K562 (cell line): ENCODE measurements at regions not wholly inside any gene's neighbourhood (a gene's known extent, or its start where the extent isn't known, plus 50 kb on each side); places are given as distances from the start of the nearest gene placed in this dataset.

ENCODE experiments used
- ATAC-seq: fragments of 200-7000 bp; cut with Tn5 transposase; 3 replicates; pipeline ENCODE4 v1.9.1; 2020; ENCODE audit warnings: moderate library complexity
- BruUV-seq: library from RNA; stranded (reverse); fragments of 400-500 nt; replicated peaks from 2 replicates; lab custom pipeline; 2021; lab: Mats Ljungman, UMichigan
- CTCF ChIA-PET: fragments of 300-600 bp; formaldehyde crosslinking; extraction: SDS; loops from one replicate; lab custom pipeline; 2021; ENCODE audit warnings: low intra/inter-chr PET ratio; lab: Yijun Ruan, JAX
- POLR2A ChIA-PET: fragments of 300-600, 350-650 bp; sonication (Branson Sonifier 250); formaldehyde crosslinking; extraction: SDS; loops from one replicate; lab custom pipeline; 2021; ENCODE audit warnings: antibody characterized with exemption, inconsistent platforms; lab: Yijun Ruan, JAX
- DNase-seq, 4 experiments: peaks; one replicate each; pipeline versions ENCODE4 v3.0.0 to v3.0.0-alpha.2; 2011 to 2018; ENCODE audit warnings: low spot score in 3 of 4, mixed read lengths in 3 of 4; ENCODE audit errors: extremely low read depth in 1 of 4
- FAIRE-seq: peaks from 2 replicates; lab custom pipeline; 2011; peaks lifted over from hg19 to GRCh38; lab: Jason Lieb, UNC
- H2AFZ ChIP-seq: 2 replicates; pipeline ENCODE4 v1.6.0; 2011; ENCODE audit warnings: low read depth, low read length, control low read depth, inconsistent platforms
- H3K27ac ChIP-seq: fragments of 200-600 bp; 3 replicates; pipeline ENCODE4 v1.8.0; 2011; ENCODE audit warnings: low read depth, mild to moderate bottlenecking, control low read depth, inconsistent platforms, low read length, moderate library complexity, mixed read lengths; ENCODE audit errors: extremely low read depth
- H3K27me3 ChIP-seq, 2 experiments: fragments of 300-600 bp in 1 of 2; 2 replicates in 1 of 2; 3 replicates in 1 of 2; pipeline versions ENCODE4 v1.6.0 to v1.8.0; 2011; ENCODE audit warnings: inconsistent platforms in 2 of 2, low read length in 2 of 2, mild to moderate bottlenecking in 1 of 2, mixed read lengths in 1 of 2, moderate library complexity in 1 of 2; ENCODE audit not compliant: control insufficient read depth in 2 of 2, insufficient read depth in 2 of 2
- H3K36me3 ChIP-seq: fragments of 300-600 bp; 3 replicates; pipeline ENCODE4 v1.8.0; 2011; ENCODE audit warnings: mild to moderate bottlenecking, low read length, inconsistent platforms; ENCODE audit not compliant: control insufficient read depth, insufficient read depth
- H3K4me1 ChIP-seq, 2 experiments: fragments of 200-600 bp in 1 of 2; replicated peaks in 1 of 2; 2 replicates in 1 of 2; 3 replicates in 1 of 2; pipeline versions ENCODE4 v1.5.1 to v1.8.0; 2011; ENCODE audit warnings: inconsistent platforms in 2 of 2, low read length in 2 of 2, mild to moderate bottlenecking in 1 of 2, mixed read lengths in 1 of 2, moderate library complexity in 1 of 2; ENCODE audit not compliant: control insufficient read depth in 2 of 2, insufficient read depth in 2 of 2
- H3K4me2 ChIP-seq: 2 replicates; pipeline ENCODE4 v1.6.1; 2011; ENCODE audit warnings: low read length, control low read depth, inconsistent platforms, mixed read lengths; ENCODE audit not compliant: insufficient read depth
- H3K4me3 ChIP-seq: fragments of 200-600 bp; sonication (generic), shearing (Covaris generic); 2 replicates; pipeline ENCODE4 v1.5.1; 2016; ENCODE audit warnings: control low read depth, inconsistent platforms
- H3K79me2 ChIP-seq: fragments of 200-600 bp; 3 replicates; pipeline ENCODE4 v1.8.0; 2011; ENCODE audit warnings: low read length, inconsistent platforms; ENCODE audit not compliant: control insufficient read depth, insufficient read depth
- H3K9ac ChIP-seq, 2 experiments: 2 replicates each; pipeline versions ENCODE4 v1.6.0 to v1.6.1; 2011; ENCODE audit warnings: low read depth in 2 of 2, low read length in 2 of 2, control low read depth in 1 of 2, inconsistent platforms in 1 of 2, mild to moderate bottlenecking in 1 of 2, mixed read lengths in 1 of 2; ENCODE audit not compliant: insufficient read depth in 1 of 2
- H3K9me1 ChIP-seq: one replicate; pipeline ENCODE4 v1.6.0; 2011; ENCODE audit warnings: inconsistent platforms, mild to moderate bottlenecking, low read length, moderate library complexity; ENCODE audit not compliant: control insufficient read depth, insufficient read depth
- H3K9me3 ChIP-seq: replicated peaks from 2 replicates; pipeline ENCODE4 v1.5.1; 2011; ENCODE audit warnings: low read depth, low read length, inconsistent platforms; ENCODE audit not compliant: control insufficient read depth, insufficient read depth
- H4K20me1 ChIP-seq: replicated peaks from 2 replicates; pipeline ENCODE4 v1.6.1; 2011; ENCODE audit warnings: low read length, inconsistent platforms, mixed read lengths; ENCODE audit not compliant: control insufficient read depth, insufficient read depth
- EZH2 ChIP-seq: IDR thresholded peaks from 2 replicates; pipeline ENCODE4 v1.6.1; 2012; ENCODE audit warnings: low read depth, mild to moderate bottlenecking, inconsistent platforms, low read length, borderline replicate concordance
- GTF2F1 ChIP-seq: IDR thresholded peaks from 2 replicates; pipeline ENCODE4 v1.6.1; 2011; ENCODE audit warnings: low read depth, low read length, improper control_type of control experiment
- HNRNPUL1 ChIP-seq: fragments of 200-400 bp; formaldehyde crosslinking; IDR thresholded peaks from 2 replicates; pipeline ENCODE4 v1.6.1; 2017; ENCODE audit warnings: low read length
- MTA3 ChIP-seq: fragments of 450-650 bp; formaldehyde crosslinking; IDR thresholded peaks from 2 replicates; pipeline ENCODE4 v1.6.1; 2017; ENCODE audit warnings: mild to moderate bottlenecking, borderline replicate concordance
- POLR2G ChIP-seq: fragments of 200-400 bp; formaldehyde crosslinking; IDR thresholded peaks from 2 replicates; pipeline ENCODE4 v1.6.1; 2017; ENCODE audit warnings: low read depth, mild to moderate bottlenecking, antibody characterized with exemption, low read length, moderate library complexity
- POLR3A ChIP-seq: IDR thresholded peaks from 2 replicates; pipeline ENCODE4 v1.6.1; 2011; ENCODE audit warnings: borderline replicate concordance, mild to moderate bottlenecking, moderate library complexity; ENCODE audit not compliant: insufficient read length, insufficient read depth; ENCODE audit errors: extremely low read depth
- ZNF24 ChIP-seq: fragments of 450-650 bp; IDR thresholded peaks from 2 replicates; pipeline ENCODE4 v1.6.1; 2016
- ZNF274 ChIP-seq: IDR thresholded peaks from 2 replicates; pipeline ENCODE4 v1.6.1; 2011; ENCODE audit warnings: low read depth, mild to moderate bottlenecking, low read length, moderate library complexity, borderline replicate concordance
- WGBS: fragments of 100-300 bp; shearing (Covaris generic); methylation state at CpG from one replicate; pipeline ENCODE4 v1.1.6; 2016; ENCODE audit warnings: low coverage, mixed read lengths; ENCODE audit not compliant: insufficient coverage; ENCODE audit errors: missing lambda C conversion rate; 5-methylcytosine and 5-hydroxymethylcytosine counted together
- in situ Hi-C: fragments of 300-500 bp; cut with MboI; formaldehyde crosslinking; loops from 4 replicates; pipeline ENCODE4 v1.15.0; 2018; ENCODE audit warnings: inconsistent platforms, mixed read lengths
- intact Hi-C: fragments of 100-400 bp; cut with micrococcal nuclease; formaldehyde crosslinking; loops from 2 replicates; pipeline ENCODE4 v1.14.2; 2022
- TF ChIP-seq, protein P1 (sequence below): sonication (generic); formaldehyde crosslinking; IDR thresholded peaks from 2 replicates; pipeline ENCODE4 v1.8.1; 2023; ENCODE audit warnings: mild to moderate bottlenecking, missing genetic modification reagents
- TF ChIP-seq, protein P2 (sequence below): fragments of 250-450 bp; sonication (Bioruptor Pico); IDR thresholded peaks from 2 replicates; pipeline ENCODE4 v1.5.0; 2020; ENCODE audit warnings: mild to moderate bottlenecking, borderline replicate concordance

DNA sequence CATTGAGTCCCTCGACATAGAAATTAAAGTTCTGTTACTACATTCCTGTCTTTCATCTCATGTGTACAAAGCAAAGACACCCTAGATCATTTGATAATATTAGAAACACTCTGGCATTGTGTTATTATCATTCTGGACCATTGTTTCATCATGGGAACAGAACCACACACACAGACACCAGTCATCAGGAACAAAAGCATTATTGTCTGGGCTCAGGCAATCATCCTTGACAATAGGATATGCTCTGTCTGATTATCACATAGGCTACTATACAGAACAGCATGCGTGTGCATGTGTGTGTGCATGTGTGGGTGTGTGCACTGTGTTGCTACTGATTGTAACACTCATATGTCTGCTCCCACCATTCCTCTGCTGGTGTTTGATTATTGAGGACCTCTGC lies 242.5 kb downstream of the SH3BP4 start (continued):
- no peak for TF ChIP-seq ZNF274

DNA sequence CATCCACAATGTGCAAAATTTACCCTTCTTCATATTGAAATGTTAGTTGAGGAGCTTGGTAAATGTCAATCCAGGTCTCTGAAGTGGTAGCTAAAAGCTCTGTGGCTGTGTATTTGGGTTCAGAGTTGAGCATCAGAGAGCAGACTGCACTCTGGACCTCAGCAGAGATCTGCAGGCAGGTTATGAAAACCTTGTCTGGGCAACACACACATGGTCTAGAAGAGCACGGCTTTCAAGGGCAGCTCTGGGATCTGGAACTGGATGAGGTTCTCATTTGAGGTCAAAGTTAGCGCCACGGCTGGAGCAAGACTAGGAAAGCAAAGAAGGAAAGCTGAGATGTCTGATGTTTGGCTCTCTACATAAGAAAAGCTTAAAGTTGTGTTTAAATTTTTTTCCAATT lies 243.0 kb downstream of the SH3BP4 start:
- Histone ChIP-seq H3K9ac (no peak overlapping the region), H2AFZ (no peak overlapping the region), H3K9me3 (no peaks in the 10 kb centered on the region), H3K36me3 (no peaks in the 10 kb centered on the region), H4K20me1 (no peaks in the 10 kb centered on the region), H3K79me2 (no peaks in the 10 kb centered on the region), H3K4me3 (no peak overlapping the region), H3K4me2 (no peak overlapping the region), H3K9me1 (no peaks in the 10 kb centered on the region), H3K27me3 (peaks cover 0 to 27% of the 10 kb centered on the region in 2 experiments; a peak in 3 of 5 replicates), H3K4me1 (no peaks in the 10 kb centered on the region), H3K27ac (no peak overlapping the region)
- ChIA-PET POLR2A (no interaction called here), CTCF (no interaction called here)
- no peak for ATAC-seq
- in situ Hi-C loops (no loop called here), intact Hi-C loops (no loop called here)
- FAIRE-seq, result no peak
- DNase-seq, result no peak
- no TSS peak for BruUV-seq
- TF ChIP-seq GTF2F1 (no peak), HNRNPUL1 (no peak), MTA3 (no peak), EZH2 (no peak), POLR3A (no peak), ZNF24 (no peak), POLR2G (no peak)
- TF ChIP-seq, protein P1, sequence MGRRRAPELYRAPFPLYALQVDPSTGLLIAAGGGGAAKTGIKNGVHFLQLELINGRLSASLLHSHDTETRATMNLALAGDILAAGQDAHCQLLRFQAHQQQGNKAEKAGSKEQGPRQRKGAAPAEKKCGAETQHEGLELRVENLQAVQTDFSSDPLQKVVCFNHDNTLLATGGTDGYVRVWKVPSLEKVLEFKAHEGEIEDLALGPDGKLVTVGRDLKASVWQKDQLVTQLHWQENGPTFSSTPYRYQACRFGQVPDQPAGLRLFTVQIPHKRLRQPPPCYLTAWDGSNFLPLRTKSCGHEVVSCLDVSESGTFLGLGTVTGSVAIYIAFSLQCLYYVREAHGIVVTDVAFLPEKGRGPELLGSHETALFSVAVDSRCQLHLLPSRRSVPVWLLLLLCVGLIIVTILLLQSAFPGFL (CRISPR knock-in tag), result no peak
- TF ChIP-seq, protein P2, sequence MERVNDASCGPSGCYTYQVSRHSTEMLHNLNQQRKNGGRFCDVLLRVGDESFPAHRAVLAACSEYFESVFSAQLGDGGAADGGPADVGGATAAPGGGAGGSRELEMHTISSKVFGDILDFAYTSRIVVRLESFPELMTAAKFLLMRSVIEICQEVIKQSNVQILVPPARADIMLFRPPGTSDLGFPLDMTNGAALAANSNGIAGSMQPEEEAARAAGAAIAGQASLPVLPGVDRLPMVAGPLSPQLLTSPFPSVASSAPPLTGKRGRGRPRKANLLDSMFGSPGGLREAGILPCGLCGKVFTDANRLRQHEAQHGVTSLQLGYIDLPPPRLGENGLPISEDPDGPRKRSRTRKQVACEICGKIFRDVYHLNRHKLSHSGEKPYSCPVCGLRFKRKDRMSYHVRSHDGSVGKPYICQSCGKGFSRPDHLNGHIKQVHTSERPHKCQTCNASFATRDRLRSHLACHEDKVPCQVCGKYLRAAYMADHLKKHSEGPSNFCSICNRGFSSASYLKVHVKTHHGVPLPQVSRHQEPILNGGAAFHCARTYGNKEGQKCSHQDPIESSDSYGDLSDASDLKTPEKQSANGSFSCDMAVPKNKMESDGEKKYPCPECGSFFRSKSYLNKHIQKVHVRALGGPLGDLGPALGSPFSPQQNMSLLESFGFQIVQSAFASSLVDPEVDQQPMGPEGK (CRISPR knock-in tag), result no peak
- WGBS, result 0% methylated on average over 3 of the region's 3 CpGs
